Prostate gland (tissue), 2 donors: ENCODE measurements at regions not wholly inside any gene's neighbourhood (a gene's known extent, or its start where the extent isn't known, plus 50 kb on each side); places are given as distances from the start of the nearest gene placed in this dataset.
"Not testable (repeated sequence)": the region's sequence is repeated elsewhere in the genome, so short reads cannot be mapped to it uniquely, and the experiment has no call there.

Source experiments
- DNase-seq: peaks from one replicate; pipeline ENCODE4 v3.0.0-alpha.2; 2019; ENCODE audit warnings: low spot score
- H3K27ac ChIP-seq, 2 donors: fragments of 200-600 bp; sonication (generic); 2 replicates each; pipeline ENCODE4 v1.5.1; 2017 to 2019
- H3K27me3 ChIP-seq: fragments of 200-600 bp; sonication (generic); replicated peaks from 2 replicates; pipeline ENCODE4 v1.5.1; 2019; ENCODE audit not compliant: insufficient read depth
- H3K36me3 ChIP-seq, 2 donors: fragments of 200-600 bp; sonication (generic); 1 replicate in 1 of 2; 2 replicates in 1 of 2; pipeline versions ENCODE4 v1.5.1 to v1.8.1; 2017 to 2019
- H3K4me1 ChIP-seq: fragments of 200-600 bp; sonication (generic); replicated peaks from 2 replicates; pipeline ENCODE4 v1.5.1; 2019
- H3K4me3 ChIP-seq, 2 donors: fragments of 200-600 bp; sonication (generic); 2 replicates each; pipeline ENCODE4 v1.5.1; 2017 to 2019
- H3K9me3 ChIP-seq: fragments of 200-600 bp; sonication (generic); 2 replicates; pipeline ENCODE4 v1.5.1; 2017
- CTCF ChIP-seq, 4 experiments: fragments of 200-600 bp in 2 of 4; fragments of 450-650 bp in 2 of 4; sonication (generic) in 2 of 4; IDR thresholded peaks; 1 replicate in 3 of 4; 2 replicates in 1 of 4; pipeline ENCODE4 v1.5.1; 2016 to 2019; ENCODE audit warnings: antibody characterized with exemption in 4 of 4, mild to moderate bottlenecking in 2 of 4, moderate library complexity in 2 of 4
- POLR2A ChIP-seq: fragments of 450-650 bp; IDR thresholded peaks from one replicate; pipeline ENCODE4 v1.6.1; 2016; ENCODE audit warnings: antibody characterized with exemption, mild to moderate bottlenecking
- POLR2AphosphoS5 ChIP-seq: sonication (generic); formaldehyde crosslinking; IDR thresholded peaks from one replicate; pipeline ENCODE4 v1.6.1; 2017; ENCODE audit warnings: antibody characterized with exemption
- WGBS: methylation state at CpG from one replicate; pipeline ENCODE4 v1.1.5; 2018; 5-methylcytosine and 5-hydroxymethylcytosine counted together
- intact Hi-C: fragments of 100-400 bp; cut with DNase I; formaldehyde crosslinking; loops from one replicate; pipeline ENCODE4 v1.14.2; 2022

- TF ChIP-seq POLR2AphosphoS5, result no peak
- TF ChIP-seq CTCF (IDR thresholded peaks at IDR 0.05), result no peak
- H3K9me3 ChIP-seq, result no peaks in the 10 kb centered on the region
- WGBS, result 51% methylated on average over 8 of the region's 8 CpGs
- no peaks in the 10 kb centered on the region for H3K36me3 ChIP-seq
- H3K4me3 ChIP-seq, result no peak overlapping the region
- intact Hi-C loops, result no loop called here
- H3K4me1 ChIP-seq, result no peaks in the 10 kb centered on the region
- H3K27me3 ChIP-seq, result no peaks in the 10 kb centered on the region
- no peak overlapping the region for H3K27ac ChIP-seq
- DNase-seq, result no peak
Observed at GRCh38 chr10:35993591-35994515, 351.8 kb upstream of the FZD8 start.

GRCh38 chr10:35992107-35992506 is 350.0 kb upstream of the FZD8 start:
- Histone ChIP-seq H3K4me1 (no peaks in the 10 kb centered on the region), H3K9me3 (no peaks in the 10 kb centered on the region), H3K4me3 (no peak overlapping the region), H3K27me3 (no peaks in the 10 kb centered on the region), H3K27ac (no peak overlapping the region), H3K36me3 (no peaks in the 10 kb centered on the region)
- no peak for DNase-seq
- no peak for TF ChIP-seq POLR2AphosphoS5
- no peak for TF ChIP-seq CTCF (IDR thresholded peaks at IDR 0.05)
- TF ChIP-seq POLR2A, result no peak
- intact Hi-C loops, result no loop called here

GRCh38 chr10:35986756-35987502 is 344.8 kb upstream of the FZD8 start:
- intact Hi-C loops, result no loop called here
- WGBS, result 71% methylated on average over 7 of the region's 7 CpGs
- DNase-seq, result no peak
- no peaks in the 10 kb centered on the region for H3K36me3 ChIP-seq
- H3K4me1 ChIP-seq, result no peaks in the 10 kb centered on the region
- H3K27ac ChIP-seq, result no peak overlapping the region
- H3K27me3 ChIP-seq, result no peaks in the 10 kb centered on the region
- no peak overlapping the region for H3K4me3 ChIP-seq
- no peaks in the 10 kb centered on the region for H3K9me3 ChIP-seq
- TF ChIP-seq CTCF (IDR thresholded peaks at IDR 0.05) (no peak), POLR2AphosphoS5 (no peak), POLR2A (no peak)

- WGBS, result 53% methylated on average over 2 of the region's 2 CpGs
- intact Hi-C loops, result no loop called here
Observed at GRCh38 chr10:35979116-35979515, 337.0 kb upstream of the FZD8 start.

GRCh38 chr10:35973912-35974591 is 332.0 kb upstream of the FZD8 start:
- DNase-seq, H3K36me3 ChIP-seq, H3K27ac ChIP-seq, H3K4me3 ChIP-seq, H3K9me3 ChIP-seq, H3K4me1 ChIP-seq, intact Hi-C loops, H3K27me3 ChIP-seq: not testable (repeated sequence)
- WGBS, result 36% methylated on average over 5 of the region's 5 CpGs

More at GRCh38 chr10:35979116-35979515, 337.0 kb upstream of the FZD8 start:
- Histone ChIP-seq H3K9me3 (no peaks in the 10 kb centered on the region), H3K4me1 (no peaks in the 10 kb centered on the region), H3K27ac (no peak overlapping the region), H3K4me3 (no peak overlapping the region), H3K36me3 (no peaks in the 10 kb centered on the region), H3K27me3 (no peaks in the 10 kb centered on the region)
- TF ChIP-seq CTCF (IDR thresholded peaks at IDR 0.05), result no peak
- TF ChIP-seq POLR2AphosphoS5, result no peak
- no peak for TF ChIP-seq POLR2A
- DNase-seq, result no peak
